HK-2 (cell line): ENCODE measurements at regions not wholly inside any gene's neighbourhood (a gene's known extent, or its start where the extent isn't known, plus 50 kb on each side); places are given as distances from the start of the nearest gene placed in this dataset.
"Not testable (repeated sequence)": the region's sequence is repeated elsewhere in the genome, so short reads cannot be mapped to it uniquely, and the experiment has no call there.

Source experiments
- DNase-seq: peaks from one replicate; pipeline ENCODE4 v3.0.0-alpha.2; 2018; ENCODE audit not compliant: unreplicated experiment

GRCh38 chr6:122170274-122170673 lies 229.2 kb upstream of the HSF2 start:
- no peak for DNase-seq

GRCh38 chr6:122178988-122179387 lies 220.5 kb upstream of the HSF2 start:
- no peak for DNase-seq

GRCh38 chr6:122180132-122180531 lies 219.3 kb upstream of the HSF2 start:
- DNase-seq = no peak

GRCh38 chr6:122182061-122182460 lies 217.4 kb upstream of the HSF2 start:
- no peak for DNase-seq

- DNase-seq = no peak
Observed at GRCh38 chr6:122184401-122184827, 215.0 kb upstream of the HSF2 start.

- not testable (repeated sequence) for DNase-seq
Observed at GRCh38 chr6:122185458-122185857, 214.0 kb upstream of the HSF2 start.

GRCh38 chr6:122187186-122187585 lies 212.3 kb upstream of the HSF2 start:
- no peak for DNase-seq

GRCh38 chr6:122198922-122199321 lies 200.5 kb upstream of the HSF2 start:
- no peak for DNase-seq

- no peak for DNase-seq
Observed at GRCh38 chr6:122200440-122200839, 199.0 kb upstream of the HSF2 start.

GRCh38 chr6:122202576-122203137 lies 196.8 kb upstream of the HSF2 start:
- DNase-seq = no peak

- DNase-seq = no peak
Observed at GRCh38 chr6:122207061-122207460, 192.4 kb upstream of the HSF2 start.

- DNase-seq = no peak
Observed at GRCh38 chr6:122207794-122208193, 191.7 kb upstream of the HSF2 start.

GRCh38 chr6:122214605-122215318 lies 184.7 kb upstream of the HSF2 start:
- no peak for DNase-seq

GRCh38 chr6:122220254-122220653 lies 179.2 kb upstream of the HSF2 start:
- DNase-seq = no peak

GRCh38 chr6:122222761-122223160 lies 176.7 kb upstream of the HSF2 start:
- no peak for DNase-seq

- no peak for DNase-seq
Observed at GRCh38 chr6:122223251-122223650, 176.2 kb upstream of the HSF2 start.

GRCh38 chr6:122238861-122239260 lies 160.6 kb upstream of the HSF2 start:
- no peak for DNase-seq

GRCh38 chr6:122246906-122247658 lies 152.4 kb upstream of the HSF2 start:
- no peak for DNase-seq

- DNase-seq = no peak
Observed at GRCh38 chr6:122248001-122248669, 151.3 kb upstream of the HSF2 start.

- DNase-seq = no peak
Observed at GRCh38 chr6:122248844-122249243, 150.6 kb upstream of the HSF2 start.

- DNase-seq = no peak
Observed at GRCh38 chr6:122258839-122259238, 140.6 kb upstream of the HSF2 start.

- no peak for DNase-seq
Observed at GRCh38 chr6:122264557-122264956, 134.9 kb upstream of the HSF2 start.
